HCT116 (cell line): ENCODE measurements at regions not wholly inside any gene's neighbourhood (a gene's known extent, or its start where the extent isn't known, plus 50 kb on each side); places are given as distances from the start of the nearest gene placed in this dataset.

ENCODE experiments used
- ATAC-seq: fragments of 200-7000 bp; cut with Tn5 transposase; 2 replicates; pipeline ENCODE4 v1.9.1; 2020; ENCODE audit warnings: mild to moderate bottlenecking, moderate library complexity
- BruUV-seq: library from RNA; stranded (reverse); fragments of 400-500 nt; replicated peaks from 2 replicates; lab custom pipeline; 2021; lab: Mats Ljungman, UMichigan
- CTCF ChIA-PET: fragments of 300-600 bp; sonication (Branson Sonifier 250); formaldehyde crosslinking; loops from one replicate; lab custom pipeline; 2021; ENCODE audit warnings: antibody characterized with exemption; lab: Charles Lee
- POLR2A ChIA-PET: fragments of 300-600, 350-600 bp; sonication (Branson Sonifier 250); formaldehyde crosslinking; loops from one replicate; lab custom pipeline; 2021; ENCODE audit warnings: antibody characterized with exemption; lab: Charles Lee
- RAD21 ChIA-PET, 2 experiments: fragments of 300-600 bp; sonication (Branson Sonifier 250); formaldehyde crosslinking; loops; one replicate each; lab custom pipeline; 2023; ENCODE audit warnings: low total read pairs in 2 of 2; ENCODE audit not compliant: uncharacterized antibody in 2 of 2, unreplicated experiment in 2 of 2, low non-redundant PET in 1 of 2; lab: Charles Lee
- DNase-seq: peaks from one replicate; pipeline ENCODE4 v3.0.0-alpha.2; 2010; ENCODE audit warnings: low read depth, low spot score
- H2AFZ ChIP-seq: fragments of 200-600 bp; shearing (Covaris generic), sonication (generic); 2 replicates; pipeline ENCODE4 v1.6.1; 2017; ENCODE audit warnings: low read depth, mixed run types, mixed read lengths, antibody characterized with exemption, low read length; ENCODE audit not compliant: poor library complexity, severe bottlenecking
- H3K27ac ChIP-seq: 2 replicates; pipeline ENCODE4 v1.5.1; 2012; ENCODE audit warnings: low read depth, low read length
- H3K27me3 ChIP-seq: fragments of 200-600 bp; sonication (generic); 2 replicates; pipeline ENCODE4 v1.6.1; 2016; ENCODE audit warnings: mixed run types, low read length, mixed read lengths; ENCODE audit not compliant: insufficient read depth
- H3K36me3 ChIP-seq, 2 experiments: fragments of 200-500 bp in 1 of 2; fragments of 200-600 bp in 1 of 2; sonication (Bioruptor generic) in 1 of 2; sonication (generic) in 1 of 2; 2 replicates each; pipeline versions ENCODE4 v1.5.1 to v1.6.1; 2014 to 2016; ENCODE audit warnings: low read length in 2 of 2, inconsistent platforms in 1 of 2, mixed read lengths in 1 of 2, mixed run types in 1 of 2; ENCODE audit not compliant: insufficient read depth in 2 of 2, control insufficient read depth in 1 of 2
- H3K4me1 ChIP-seq, 2 experiments: fragments of 200-600 bp in 1 of 2; sonication (generic) in 1 of 2; 2 replicates each; pipeline versions ENCODE4 v1.5.1 to v1.6.1; 2012 to 2017; ENCODE audit warnings: low read length in 2 of 2, inconsistent platforms in 1 of 2, mild to moderate bottlenecking in 1 of 2, mixed read lengths in 1 of 2, mixed run types in 1 of 2, moderate library complexity in 1 of 2; ENCODE audit not compliant: insufficient read depth in 2 of 2, control insufficient read depth in 1 of 2
- H3K4me2 ChIP-seq: fragments of 200-600 bp; sonication (generic); 2 replicates; pipeline ENCODE4 v1.6.1; 2017; ENCODE audit warnings: mixed run types, low read length, mixed read lengths
- H3K4me3 ChIP-seq, 2 experiments: fragments of 200-600 bp in 1 of 2; sonication (generic) in 1 of 2; replicated peaks in 1 of 2; 2 replicates each; pipeline ENCODE4 v1.5.1; 2011 to 2016; ENCODE audit warnings: low read length in 2 of 2, control low read depth in 1 of 2, low read depth in 1 of 2, mild to moderate bottlenecking in 1 of 2, mixed read lengths in 1 of 2, mixed run types in 1 of 2
- H3K79me2 ChIP-seq: fragments of 200-600 bp; sonication (generic); 2 replicates; pipeline ENCODE4 v1.6.1; 2017; ENCODE audit warnings: mild to moderate bottlenecking, mixed run types, low read length, moderate library complexity, mixed read lengths; ENCODE audit not compliant: insufficient read depth
- H3K9ac ChIP-seq: fragments of 200-600 bp; sonication (generic); 2 replicates; pipeline ENCODE4 v1.6.1; 2016; ENCODE audit warnings: low read length, mixed read lengths
- H3K9me2 ChIP-seq: fragments of 200-600 bp; sonication (generic), shearing (Covaris generic); 2 replicates; pipeline ENCODE4 v1.6.1; 2017; ENCODE audit warnings: mixed run types, mild to moderate bottlenecking, moderate library complexity; ENCODE audit not compliant: insufficient read depth
- H3K9me3 ChIP-seq, 2 experiments: fragments of 200-500 bp in 1 of 2; fragments of 200-600 bp in 1 of 2; sonication (Bioruptor generic) in 1 of 2; sonication (generic) in 1 of 2; 2 replicates each; pipeline ENCODE4 v1.6.1; 2014 to 2017; ENCODE audit warnings: low read length in 2 of 2, mixed read lengths in 2 of 2, inconsistent platforms in 1 of 2, low read depth in 1 of 2, mild to moderate bottlenecking in 1 of 2, mixed run types in 1 of 2, moderate library complexity in 1 of 2; ENCODE audit not compliant: control insufficient read depth in 1 of 2, insufficient read depth in 1 of 2
- H4K20me1 ChIP-seq: fragments of 200-600 bp; sonication (generic), shearing (Covaris generic); 2 replicates; pipeline ENCODE4 v1.6.1; 2017; ENCODE audit warnings: mixed run types, mild to moderate bottlenecking, moderate library complexity; ENCODE audit not compliant: insufficient read depth
- CBX3 ChIP-seq: IDR thresholded peaks from 2 replicates; pipeline ENCODE4 v1.6.1; 2012; ENCODE audit warnings: low read depth
- CEBPB ChIP-seq: IDR thresholded peaks from 2 replicates; pipeline ENCODE4 v1.6.1; 2012; ENCODE audit warnings: low read depth
- CTCF ChIP-seq, 3 experiments: fragments of 200-600 bp in 1 of 3; sonication (generic) in 1 of 3; IDR thresholded peaks in 2 of 3; conservative IDR thresholded peaks in 1 of 3; 2 replicates each; pipeline ENCODE4 v1.5.1; 2012 to 2017; ENCODE audit warnings: low read depth in 2 of 3, low read length in 2 of 3, antibody characterized with exemption in 1 of 3, borderline replicate concordance in 1 of 3, control low read depth in 1 of 3, mild to moderate bottlenecking in 1 of 3, mixed read lengths in 1 of 3, mixed run types in 1 of 3, moderate library complexity in 1 of 3; ENCODE audit not compliant: insufficient read depth in 1 of 3
- EGR1 ChIP-seq: IDR thresholded peaks from 2 replicates; pipeline ENCODE4 v1.6.1; 2012; ENCODE audit warnings: low read depth
- ELF1 ChIP-seq: IDR thresholded peaks from 2 replicates; pipeline ENCODE4 v1.6.1; 2012; ENCODE audit warnings: low read depth, borderline replicate concordance
- EZH2 ChIP-seq: fragments of 200-600 bp; sonication (generic); IDR thresholded peaks from 2 replicates; pipeline ENCODE4 v1.6.1; 2017; ENCODE audit warnings: antibody characterized with exemption, mixed run types
- FOSL1 ChIP-seq: IDR thresholded peaks from 2 replicates; pipeline ENCODE4 v1.6.1; 2012; ENCODE audit warnings: low read depth
- JUND ChIP-seq: IDR thresholded peaks from 2 replicates; pipeline ENCODE4 v1.6.1; 2012
- POLR2A ChIP-seq: IDR thresholded peaks from 2 replicates; pipeline ENCODE4 v1.7.0; 2011; ENCODE audit warnings: borderline replicate concordance; ENCODE audit not compliant: insufficient read depth, insufficient read length; ENCODE audit errors: extremely low read depth
- POLR2AphosphoS5 ChIP-seq: IDR thresholded peaks from 2 replicates; pipeline ENCODE4 v1.6.1; 2011; ENCODE audit warnings: mild to moderate bottlenecking, low read depth, low read length, moderate library complexity
- SIN3A ChIP-seq: IDR thresholded peaks from 2 replicates; pipeline ENCODE4 v1.6.1; 2012; ENCODE audit warnings: low read depth
- SP1 ChIP-seq: IDR thresholded peaks from 2 replicates; pipeline ENCODE4 v1.6.1; 2012; ENCODE audit warnings: low read depth
- TCF7L2 ChIP-seq: IDR thresholded peaks from 2 replicates; pipeline ENCODE4 v1.7.0; 2011; ENCODE audit warnings: borderline replicate concordance, inconsistent platforms; ENCODE audit not compliant: insufficient read depth, insufficient read length; ENCODE audit errors: extremely low read depth
- YY1 ChIP-seq: IDR thresholded peaks from 2 replicates; pipeline ENCODE4 v1.6.1; 2011; ENCODE audit warnings: low read length, low read depth, moderate library complexity, mild to moderate bottlenecking; ENCODE audit not compliant: insufficient replicate concordance; ENCODE audit errors: extremely low read depth
- ZNF274 ChIP-seq: fragments of 200-500 bp; sonication (Bioruptor generic); IDR thresholded peaks from 2 replicates; pipeline ENCODE4 v1.6.1; 2014; ENCODE audit warnings: mild to moderate bottlenecking, low read depth, low read length, inconsistent platforms
- intact Hi-C: fragments of 100-400 bp; cut with micrococcal nuclease; formaldehyde crosslinking; loops from 2 replicates; pipeline ENCODE4 v1.10.0; 2022
- TF ChIP-seq, protein P1 (sequence below): IDR thresholded peaks from 2 replicates; pipeline ENCODE4 v1.6.1; 2011; ENCODE audit warnings: mild to moderate bottlenecking, low read length, moderate library complexity; ENCODE audit not compliant: insufficient replicate concordance; ENCODE audit errors: extremely low read depth
- TF ChIP-seq, protein P2 (sequence below): IDR thresholded peaks from 2 replicates; pipeline ENCODE4 v1.6.1; 2012

- Histone ChIP-seq H3K9me3 (no peaks in the 10 kb centered on the region), H2AFZ (no peak overlapping the region), H3K4me2 (no peak overlapping the region), H4K20me1 (no peaks in the 10 kb centered on the region), H3K9ac (no peak overlapping the region), H3K4me1 (no peaks in the 10 kb centered on the region), H3K27ac (no peak overlapping the region), H3K27me3 (no peaks in the 10 kb centered on the region), H3K4me3 (no peak overlapping the region), H3K79me2 (no peaks in the 10 kb centered on the region), H3K9me2 (no peaks in the 10 kb centered on the region), H3K36me3 (no peaks in the 10 kb centered on the region)
- no TSS peak for BruUV-seq
- TF ChIP-seq POLR2AphosphoS5 (no peak), SP1 (no peak), TCF7L2 (no peak), SIN3A (no peak), CBX3 (no peak), YY1 (no peak), CTCF (IDR thresholded peaks at IDR 0.05 in 2 of 3, conservative IDR thresholded peaks at IDR 0.05 in 1 of 3; ENCODE audit: borderline replicate concordance in 1 of 3, insufficient read depth in 1 of 3, low read depth in 2 of 3, low read length in 2 of 3) (no peak), ZNF274 (no peak), EGR1 (no peak), POLR2A (no peak), CEBPB (no peak), ELF1 (no peak), FOSL1 (no peak), EZH2 (no peak), JUND (no peak)
- TF ChIP-seq, protein P1, sequence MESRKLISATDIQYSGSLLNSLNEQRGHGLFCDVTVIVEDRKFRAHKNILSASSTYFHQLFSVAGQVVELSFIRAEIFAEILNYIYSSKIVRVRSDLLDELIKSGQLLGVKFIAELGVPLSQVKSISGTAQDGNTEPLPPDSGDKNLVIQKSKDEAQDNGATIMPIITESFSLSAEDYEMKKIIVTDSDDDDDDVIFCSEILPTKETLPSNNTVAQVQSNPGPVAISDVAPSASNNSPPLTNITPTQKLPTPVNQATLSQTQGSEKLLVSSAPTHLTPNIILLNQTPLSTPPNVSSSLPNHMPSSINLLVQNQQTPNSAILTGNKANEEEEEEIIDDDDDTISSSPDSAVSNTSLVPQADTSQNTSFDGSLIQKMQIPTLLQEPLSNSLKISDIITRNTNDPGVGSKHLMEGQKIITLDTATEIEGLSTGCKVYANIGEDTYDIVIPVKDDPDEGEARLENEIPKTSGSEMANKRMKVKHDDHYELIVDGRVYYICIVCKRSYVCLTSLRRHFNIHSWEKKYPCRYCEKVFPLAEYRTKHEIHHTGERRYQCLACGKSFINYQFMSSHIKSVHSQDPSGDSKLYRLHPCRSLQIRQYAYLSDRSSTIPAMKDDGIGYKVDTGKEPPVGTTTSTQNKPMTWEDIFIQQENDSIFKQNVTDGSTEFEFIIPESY: no peak
- TF ChIP-seq, protein P2, sequence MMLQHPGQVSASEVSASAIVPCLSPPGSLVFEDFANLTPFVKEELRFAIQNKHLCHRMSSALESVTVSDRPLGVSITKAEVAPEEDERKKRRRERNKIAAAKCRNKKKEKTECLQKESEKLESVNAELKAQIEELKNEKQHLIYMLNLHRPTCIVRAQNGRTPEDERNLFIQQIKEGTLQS: no peak
- POLR2A ChIA-PET: no interaction called here
- CTCF ChIA-PET: no interaction called here
- no peak for DNase-seq
- intact Hi-C loops: no loop called here
- RAD21 ChIA-PET: no interaction called here
- no peak for ATAC-seq
These were observed 357.4 kb upstream of the TMEM229A start for GRCh38 chr7:124390301-124390700.
